ENCODE measurements at regions not wholly inside any gene's neighbourhood (a gene's known extent, or its start where the extent isn't known, plus 50 kb on each side); places are given as distances from the start of the nearest gene placed in this dataset.

DNA sequence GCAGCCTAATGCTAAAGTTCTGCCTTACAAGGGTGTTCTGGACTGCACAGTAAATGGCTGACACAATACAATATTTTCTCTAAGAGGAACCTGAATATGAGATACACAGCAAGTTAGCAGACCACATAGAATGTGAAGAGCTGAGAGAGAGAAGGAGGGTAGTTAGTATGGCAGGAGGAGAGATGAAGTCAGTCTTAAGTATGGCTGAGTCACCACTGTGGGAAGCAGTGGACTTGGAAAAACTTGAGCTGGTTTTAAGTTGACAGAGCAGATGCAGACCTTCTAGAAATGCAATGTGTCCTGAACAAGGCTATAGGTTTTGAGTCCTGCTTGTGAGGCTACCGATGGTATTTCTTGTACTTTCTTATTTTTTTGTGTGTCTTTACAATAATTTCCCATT lies 172.5 kb downstream of the SH2D1A start:
- peaks cover 5% of the 10 kb centered on the region for H3K4me1 Mint-ChIP-seq (ENCODE audit: low read depth)
- DNase-seq (ENCODE audit: low spot score): no peak
- H3K27me3 Mint-ChIP-seq (ENCODE audit: low read depth): no peaks in the 10 kb centered on the region
- no peak overlapping the region for H3K27ac Mint-ChIP-seq (ENCODE audit: unreplicated experiment)
- peaks cover 16% of the 10 kb centered on the region for H3K9me3 Mint-ChIP-seq (ENCODE audit: low read depth)
- TF ChIP-seq, protein P1, sequence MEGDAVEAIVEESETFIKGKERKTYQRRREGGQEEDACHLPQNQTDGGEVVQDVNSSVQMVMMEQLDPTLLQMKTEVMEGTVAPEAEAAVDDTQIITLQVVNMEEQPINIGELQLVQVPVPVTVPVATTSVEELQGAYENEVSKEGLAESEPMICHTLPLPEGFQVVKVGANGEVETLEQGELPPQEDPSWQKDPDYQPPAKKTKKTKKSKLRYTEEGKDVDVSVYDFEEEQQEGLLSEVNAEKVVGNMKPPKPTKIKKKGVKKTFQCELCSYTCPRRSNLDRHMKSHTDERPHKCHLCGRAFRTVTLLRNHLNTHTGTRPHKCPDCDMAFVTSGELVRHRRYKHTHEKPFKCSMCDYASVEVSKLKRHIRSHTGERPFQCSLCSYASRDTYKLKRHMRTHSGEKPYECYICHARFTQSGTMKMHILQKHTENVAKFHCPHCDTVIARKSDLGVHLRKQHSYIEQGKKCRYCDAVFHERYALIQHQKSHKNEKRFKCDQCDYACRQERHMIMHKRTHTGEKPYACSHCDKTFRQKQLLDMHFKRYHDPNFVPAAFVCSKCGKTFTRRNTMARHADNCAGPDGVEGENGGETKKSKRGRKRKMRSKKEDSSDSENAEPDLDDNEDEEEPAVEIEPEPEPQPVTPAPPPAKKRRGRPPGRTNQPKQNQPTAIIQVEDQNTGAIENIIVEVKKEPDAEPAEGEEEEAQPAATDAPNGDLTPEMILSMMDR (IDR thresholded peaks at IDR 0.05): no peak
- H3K4me3 Mint-ChIP-seq (ENCODE audit: unreplicated experiment): no peak overlapping the region
- H3K36me3 Mint-ChIP-seq (ENCODE audit: low read depth): peaks cover 2% of the 10 kb centered on the region

DNA sequence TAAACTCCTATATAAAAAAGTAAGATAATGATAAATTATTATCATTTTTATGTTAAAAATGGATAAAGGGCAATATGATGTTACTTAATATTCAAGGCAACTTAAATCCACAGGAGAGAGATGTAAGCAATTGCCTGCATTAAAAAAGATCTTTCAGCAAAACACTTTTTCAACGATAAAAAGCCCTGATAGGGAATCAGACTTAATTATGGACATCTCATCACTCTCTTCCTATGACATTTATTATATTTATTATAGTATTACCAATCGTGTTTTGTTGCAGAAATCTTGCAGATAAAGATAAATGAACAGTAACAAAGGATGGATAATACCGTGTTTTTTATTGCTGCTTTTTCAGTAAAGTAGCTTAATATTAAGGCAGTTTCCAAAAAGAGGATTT lies 178.5 kb downstream of the SH2D1A start:
- TF ChIP-seq, protein P1 (IDR thresholded peaks at IDR 0.05): no peak
- Mint-ChIP-seq H3K27ac (ENCODE audit: unreplicated experiment) (no peak overlapping the region), H3K36me3 (ENCODE audit: low read depth) (no peaks in the 10 kb centered on the region), H3K27me3 (ENCODE audit: low read depth) (peaks cover 2% of the 10 kb centered on the region), H3K4me1 (ENCODE audit: low read depth) (no peaks in the 10 kb centered on the region), H3K4me3 (ENCODE audit: unreplicated experiment) (no peak overlapping the region), H3K9me3 (ENCODE audit: low read depth) (peaks cover 6% of the 10 kb centered on the region)
- no peak for DNase-seq (ENCODE audit: low spot score)

DNA sequence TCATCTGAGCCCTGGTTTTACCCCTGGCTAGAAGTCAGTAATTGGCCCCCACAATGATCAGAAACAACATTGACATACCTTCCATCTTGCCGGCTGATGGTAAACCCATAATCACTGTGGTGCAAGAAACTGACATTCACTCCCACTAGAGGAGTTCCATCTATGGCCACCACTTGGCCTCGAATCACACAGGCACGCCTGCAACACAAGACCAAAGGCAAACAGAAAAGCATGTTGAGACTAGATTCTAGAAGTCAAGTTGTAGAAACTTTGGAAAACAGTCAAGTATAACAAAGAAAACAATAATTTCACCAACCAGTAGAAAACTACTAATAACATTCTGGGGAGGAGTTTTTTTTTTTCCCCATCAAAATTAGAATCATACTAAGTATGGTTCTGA lies 183.4 kb downstream of the SH2D1A start:
- peaks cover 15% of the 10 kb centered on the region for H3K27me3 Mint-ChIP-seq (ENCODE audit: low read depth)
- no peak overlapping the region for H3K4me3 Mint-ChIP-seq (ENCODE audit: unreplicated experiment)
- no peak overlapping the region for H3K27ac Mint-ChIP-seq (ENCODE audit: unreplicated experiment)
- H3K36me3 Mint-ChIP-seq (ENCODE audit: low read depth): no peaks in the 10 kb centered on the region
- H3K4me1 Mint-ChIP-seq (ENCODE audit: low read depth): no peaks in the 10 kb centered on the region
- TF ChIP-seq, protein P1 (IDR thresholded peaks at IDR 0.05): no peak
- DNase-seq (ENCODE audit: low spot score): no peak
- peaks cover 9% of the 10 kb centered on the region for H3K9me3 Mint-ChIP-seq (ENCODE audit: low read depth)

DNA sequence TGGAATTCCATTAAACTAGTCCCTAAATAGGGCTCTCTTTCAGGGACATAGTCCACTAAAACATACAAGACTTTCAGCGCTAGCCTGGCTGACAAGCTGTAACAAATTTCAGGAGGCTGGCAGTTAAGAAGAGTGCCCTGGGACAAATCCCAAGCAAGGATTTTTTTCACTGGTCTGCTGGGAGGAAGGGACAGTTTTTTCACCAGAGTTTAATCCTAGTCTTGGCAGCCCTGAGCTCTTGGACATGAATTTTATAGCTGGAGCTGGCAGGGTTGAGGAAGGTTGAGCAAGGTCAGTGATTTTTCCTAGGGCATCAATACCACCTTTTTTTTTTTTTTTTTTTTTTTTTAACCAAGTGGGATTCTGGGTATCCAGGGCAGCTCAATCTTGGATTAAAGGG lies 184.4 kb downstream of the SH2D1A start:
- no peaks in the 10 kb centered on the region for H3K4me1 Mint-ChIP-seq (ENCODE audit: low read depth)
- peaks cover 19% of the 10 kb centered on the region for H3K27me3 Mint-ChIP-seq (ENCODE audit: low read depth)

DNA sequence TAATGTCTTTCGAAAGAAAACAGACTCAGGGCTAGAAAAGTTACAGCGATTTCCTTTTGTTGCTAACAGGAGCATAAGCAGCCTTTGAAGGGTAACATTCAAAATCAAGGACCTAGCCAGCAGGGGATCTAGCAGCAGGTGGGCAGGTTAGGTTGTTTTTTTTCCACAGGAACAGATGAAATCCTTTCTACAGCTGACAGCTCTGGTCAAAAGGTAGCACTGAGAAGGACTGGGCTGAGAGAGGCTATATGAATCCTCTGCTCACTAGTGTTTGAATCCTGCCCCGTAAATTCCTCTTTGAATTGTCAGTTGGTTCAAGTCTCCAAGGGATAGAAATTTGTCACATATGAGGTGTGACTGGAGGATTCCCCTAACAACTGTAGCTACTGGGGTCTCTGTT lies 188.2 kb downstream of the SH2D1A start:
- Mint-ChIP-seq H3K4me1 (ENCODE audit: low read depth) (no peaks in the 10 kb centered on the region), H3K27ac (ENCODE audit: unreplicated experiment) (no peak overlapping the region), H3K27me3 (ENCODE audit: low read depth) (peaks cover 22% of the 10 kb centered on the region), H3K9me3 (ENCODE audit: low read depth) (peaks cover 9% of the 10 kb centered on the region), H3K4me3 (ENCODE audit: unreplicated experiment) (no peak overlapping the region), H3K36me3 (ENCODE audit: low read depth) (no peaks in the 10 kb centered on the region)
- TF ChIP-seq, protein P1 (IDR thresholded peaks at IDR 0.05): no peak
- no peak for DNase-seq (ENCODE audit: low spot score)

More for the DNA sequence above, 184.4 kb downstream of the SH2D1A start:
- no peak for DNase-seq (ENCODE audit: low spot score)
- H3K36me3 Mint-ChIP-seq (ENCODE audit: low read depth): no peaks in the 10 kb centered on the region
- peaks cover 9% of the 10 kb centered on the region for H3K9me3 Mint-ChIP-seq (ENCODE audit: low read depth)
- TF ChIP-seq, protein P1 (IDR thresholded peaks at IDR 0.05): no peak
- no peak overlapping the region for H3K4me3 Mint-ChIP-seq (ENCODE audit: unreplicated experiment)
- H3K27ac Mint-ChIP-seq (ENCODE audit: unreplicated experiment): no peak overlapping the region
